ENCODE measurements at regions not wholly inside any gene's neighbourhood (a gene's known extent, or its start where the extent isn't known, plus 50 kb on each side); places are given as distances from the start of the nearest gene placed in this dataset.

GRCh38 chr17:72526769-72527168 lies 405.9 kb downstream of the SOX9 start:
- no peak for TF ChIP-seq GATA2 (IDR thresholded peaks at IDR 0.05; ENCODE audit: low read depth, low read length)
- no peak for TF ChIP-seq GATA3 (IDR thresholded peaks at IDR 0.05; ENCODE audit: low read depth, low read length)
